IMR-90 (cell line): ENCODE measurements at regions not wholly inside any gene's neighbourhood (a gene's known extent, or its start where the extent isn't known, plus 50 kb on each side); places are given as distances from the start of the nearest gene placed in this dataset.

Experiments used
- ATAC-seq: fragments of 200-7000 bp; cut with Tn5 transposase; 2 replicates; pipeline ENCODE4 v1.9.1; 2020; ENCODE audit warnings: low read depth, mild to moderate bottlenecking, moderate library complexity
- BruUV-seq: library from RNA; stranded (reverse); fragments of 400-500 nt; replicated peaks from 2 replicates; lab custom pipeline; 2021; lab: Mats Ljungman, UMichigan
- CTCF ChIA-PET: fragments of 300-600 bp; formaldehyde crosslinking; extraction: SDS; loops from one replicate; lab custom pipeline; 2021; ENCODE audit warnings: antibody characterized with exemption; lab: Yijun Ruan, JAX
- POLR2A ChIA-PET: fragments of 300-600 bp; sonication (Branson Sonifier 250); formaldehyde crosslinking; loops from one replicate; lab custom pipeline; 2022; ENCODE audit warnings: antibody characterized with exemption; ENCODE audit not compliant: unreplicated experiment; lab: Charles Lee
- DNase-seq: peaks from one replicate; pipeline ENCODE4 v3.0.0; 2013
- H2AFZ ChIP-seq: replicated peaks from 2 replicates; pipeline ENCODE3; 2013; ENCODE audit warnings: low read length, mild to moderate bottlenecking; ENCODE audit not compliant: poor library complexity
- H2AK5ac ChIP-seq: 2 replicates; pipeline ENCODE4 v1.6.1; 2013; ENCODE audit warnings: low read depth, low read length, inconsistent platforms
- H2AK9ac ChIP-seq: replicated peaks from 2 replicates; pipeline ENCODE3; 2013; ENCODE audit warnings: mild to moderate bottlenecking, low read depth, low read length, moderate library complexity; ENCODE audit not compliant: poor library complexity
- H2BK120ac ChIP-seq: 2 replicates; pipeline ENCODE4 v1.6.1; 2013; ENCODE audit warnings: low read depth, low read length, inconsistent platforms
- H2BK15ac ChIP-seq: 3 replicates; pipeline ENCODE4 v1.6.1; 2013; ENCODE audit warnings: low read depth, low read length, inconsistent platforms
- H2BK20ac ChIP-seq: 2 replicates; pipeline ENCODE4 v1.6.1; 2013; ENCODE audit warnings: low read depth, mild to moderate bottlenecking, inconsistent platforms, low read length, moderate library complexity
- H2BK5ac ChIP-seq: 2 replicates; pipeline ENCODE4 v1.6.1; 2013; ENCODE audit warnings: mild to moderate bottlenecking, low read depth, low read length, inconsistent platforms; ENCODE audit not compliant: poor library complexity, severe bottlenecking
- H3K14ac ChIP-seq: replicated peaks from 2 replicates; pipeline ENCODE4 v1.6.1; 2013; ENCODE audit warnings: low read depth, low read length, inconsistent platforms
- H3K18ac ChIP-seq: 2 replicates; pipeline ENCODE4 v1.6.1; 2013; ENCODE audit warnings: low read depth, low read length, control low read depth
- H3K23ac ChIP-seq: 2 replicates; pipeline ENCODE4 v1.6.1; 2013; ENCODE audit warnings: low read depth, low read length, inconsistent platforms
- H3K27ac ChIP-seq: 2 replicates; pipeline ENCODE4 v1.5.1; 2013; ENCODE audit warnings: mild to moderate bottlenecking, control low read depth, low read length; ENCODE audit not compliant: insufficient read depth
- H3K27me3 ChIP-seq: 2 replicates; pipeline ENCODE4 v1.6.1; 2013; ENCODE audit warnings: low read length; ENCODE audit not compliant: control insufficient read depth, insufficient read depth
- H3K36me3 ChIP-seq: 2 replicates; pipeline ENCODE4 v1.6.1; 2013; ENCODE audit warnings: low read length, mixed read lengths; ENCODE audit not compliant: control insufficient read depth, insufficient read depth
- H3K4ac ChIP-seq: 2 replicates; pipeline ENCODE4 v1.6.1; 2013; ENCODE audit warnings: low read depth, low read length, inconsistent platforms
- H3K4me1 ChIP-seq: 2 replicates; pipeline ENCODE4 v1.6.1; 2013; ENCODE audit warnings: low read length, mixed read lengths; ENCODE audit not compliant: control insufficient read depth, insufficient read depth
- H3K4me2 ChIP-seq: 2 replicates; pipeline ENCODE4 v1.6.1; 2013; ENCODE audit warnings: low read depth, mild to moderate bottlenecking, control low read depth, low read length, moderate library complexity
- H3K4me3 ChIP-seq: 2 replicates; pipeline ENCODE4 v1.5.1; 2013; ENCODE audit warnings: low read depth, mild to moderate bottlenecking, control low read depth, low read length, moderate library complexity; ENCODE audit not compliant: insufficient read depth
- H3K56ac ChIP-seq: 2 replicates; pipeline ENCODE4 v1.6.1; 2013; ENCODE audit warnings: low read length, inconsistent platforms; ENCODE audit not compliant: insufficient read depth; ENCODE audit errors: extremely low read depth
- H3K79me1 ChIP-seq, 2 experiments: 2 replicates each; pipeline ENCODE4 v1.6.1; 2013; ENCODE audit warnings: low read length in 2 of 2, inconsistent platforms in 1 of 2, low read depth in 1 of 2
- H3K9ac ChIP-seq: 2 replicates; pipeline ENCODE4 v1.6.1; 2013; ENCODE audit warnings: low read depth, low read length, control low read depth
- H3K9me1 ChIP-seq: 2 replicates; pipeline ENCODE4 v1.6.1; 2013; ENCODE audit warnings: low read length, inconsistent platforms; ENCODE audit not compliant: insufficient read depth
- H3K9me3 ChIP-seq: 2 replicates; pipeline ENCODE4 v1.6.1; 2013; ENCODE audit warnings: low read length; ENCODE audit not compliant: control insufficient read depth, insufficient read depth
- H4K20me1 ChIP-seq: 2 replicates; pipeline ENCODE4 v1.6.1; 2013; ENCODE audit warnings: low read length, inconsistent platforms; ENCODE audit not compliant: insufficient read depth
- H4K5ac ChIP-seq: 2 replicates; pipeline ENCODE4 v1.6.1; 2013; ENCODE audit warnings: mild to moderate bottlenecking, low read depth, low read length, control low read depth
- H4K8ac ChIP-seq, 2 experiments: 2 replicates each; pipeline ENCODE4 v1.6.1; 2013; ENCODE audit warnings: low read depth in 2 of 2, low read length in 2 of 2, control low read depth in 1 of 2, inconsistent platforms in 1 of 2
- H4K91ac ChIP-seq: 2 replicates; pipeline ENCODE4 v1.6.1; 2013; ENCODE audit warnings: low read depth, low read length, inconsistent platforms; ENCODE audit not compliant: insufficient read depth
- FOS ChIP-seq: fragments of 150-350 bp; IDR thresholded peaks from 2 replicates; pipeline ENCODE4 v1.6.1; 2016; ENCODE audit warnings: low read depth, low read length
- MAFK ChIP-seq: IDR thresholded peaks from 2 replicates; pipeline ENCODE4 v1.6.1; 2012; ENCODE audit warnings: low read depth, low read length, improper control_type of control experiment
- MAZ ChIP-seq: IDR thresholded peaks from 2 replicates; pipeline ENCODE4 v1.6.1; 2012; ENCODE audit warnings: low read depth, mild to moderate bottlenecking, low read length, improper control_type of control experiment, moderate library complexity, borderline replicate concordance
- NFE2L2 ChIP-seq: fragments of 150-350 bp; IDR thresholded peaks from 2 replicates; pipeline ENCODE4 v1.6.1; 2016; ENCODE audit warnings: low read depth, mild to moderate bottlenecking, low read length
- RCOR1 ChIP-seq: IDR thresholded peaks from 2 replicates; pipeline ENCODE4 v1.6.1; 2012; ENCODE audit warnings: mild to moderate bottlenecking, low read length, improper control_type of control experiment; ENCODE audit not compliant: insufficient replicate concordance
- RFX5 ChIP-seq: IDR thresholded peaks from 2 replicates; pipeline ENCODE4 v1.8.0; 2012; ENCODE audit warnings: low read depth, mild to moderate bottlenecking, low read length, moderate library complexity
- SMC3 ChIP-seq: fragments of 150-350 bp; IDR thresholded peaks from 2 replicates; pipeline ENCODE4 v1.6.1; 2016; ENCODE audit warnings: low read depth, mild to moderate bottlenecking, antibody characterized with exemption, low read length, moderate library complexity
- WGBS, 2 experiments: methylation state at CpG; one replicate each; pipeline versions ENCODE4 v1.1.5 to v1.1.7; 2013; ENCODE audit warnings: missing lambda C conversion rate in 2 of 2; ENCODE audit not compliant: insufficient read length in 1 of 2; ENCODE audit errors: extremely low coverage in 2 of 2; 5-methylcytosine and 5-hydroxymethylcytosine counted together
- dilution Hi-C: fragments of 300-500 bp; cut with HindIII; formaldehyde crosslinking; loops from one replicate; pipeline ENCODE4 v1.14.3; 2018; ENCODE audit warnings: low sequenced_read_pairs; ENCODE audit not compliant: unreplicated experiment
- in situ Hi-C: fragments of 300-500 bp; cut with MboI; formaldehyde crosslinking; loops from 3 replicates; pipeline ENCODE4 v1.14.3; 2019; ENCODE audit warnings: low sequenced_read_pairs, inconsistent platforms, mixed read lengths
- intact Hi-C: fragments of 100-400 bp; cut with micrococcal nuclease; formaldehyde crosslinking; loops from 2 replicates; pipeline ENCODE4 v1.10.0; 2022
- TF ChIP-seq, protein P1 (sequence below): fragments of 150-350 bp; IDR thresholded peaks from 2 replicates; pipeline ENCODE4 v1.6.1; 2016; ENCODE audit warnings: low read depth, mild to moderate bottlenecking, low read length, moderate library complexity, borderline replicate concordance
- TF ChIP-seq, protein P2 (sequence below): conservative IDR thresholded peaks from 2 replicates; pipeline ENCODE4 v1.5.1; 2012; ENCODE audit warnings: mild to moderate bottlenecking, low read depth, low read length, improper control_type of control experiment
- TF ChIP-seq, protein P3 (sequence below): fragments of 150-350 bp; IDR thresholded peaks from 2 replicates; pipeline ENCODE4 v1.6.1; 2017; ENCODE audit warnings: mild to moderate bottlenecking, antibody characterized with exemption, low read length, low read depth

DNA sequence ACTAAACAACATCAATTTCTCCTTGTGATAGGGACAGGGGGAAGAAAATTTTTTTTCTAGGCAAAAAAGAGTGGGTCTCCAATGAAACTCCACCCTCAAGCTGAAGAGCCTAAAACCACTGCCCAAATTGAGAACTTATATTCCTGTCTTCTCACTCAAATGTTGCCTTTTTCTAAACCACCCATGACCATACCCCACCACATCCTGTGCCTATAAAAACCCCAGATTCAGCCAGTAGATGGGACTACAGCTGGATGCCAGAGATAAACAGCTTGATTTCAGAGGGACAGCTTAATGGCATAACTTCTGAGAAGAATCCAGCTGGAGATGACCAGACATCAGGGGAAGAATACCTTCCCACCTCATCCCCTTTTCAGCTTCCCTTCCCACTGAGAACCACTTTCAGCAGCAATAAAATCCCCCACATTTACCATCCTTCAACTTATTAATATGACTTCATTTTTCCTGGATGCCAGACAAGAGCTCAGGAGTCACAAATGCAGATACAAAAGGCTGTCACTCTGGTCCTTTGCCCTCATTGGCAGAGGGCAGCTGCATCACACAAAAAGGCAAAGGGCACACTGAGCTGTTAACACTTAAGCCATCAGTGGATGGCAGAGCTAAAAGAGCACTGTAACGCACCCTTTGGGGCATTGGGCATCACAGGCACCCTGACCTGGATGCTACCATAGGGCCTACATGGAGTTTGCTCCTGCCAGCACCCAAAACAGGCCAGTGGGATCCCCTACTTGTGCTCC is 972.5 kb upstream of the CTNND2 start:
- ChIA-PET POLR2A (no interaction called here), CTCF (interaction anchor here (1.0 kb wide), 1 partner anchor 8 kb away, joined by 4 read pairs; no protein-coding TSS in a partner anchor)
- Histone ChIP-seq H3K9me3 (peaks cover 8% of the 10 kb centered on the region; the same call in 1 of the 2 replicates), H3K18ac (no peak overlapping the region), H3K9ac (no peak overlapping the region), H4K5ac (no peak overlapping the region), H3K27ac (no peak overlapping the region), H2AFZ (no peak overlapping the region), H2BK15ac (no peak overlapping the region), H2AK9ac (no peak overlapping the region), H3K9me1 (no peaks in the 10 kb centered on the region), H3K79me1 (no peaks in the 10 kb centered on the region), H3K36me3 (no peaks in the 10 kb centered on the region), H3K56ac (no peak overlapping the region), H3K27me3 (no peaks in the 10 kb centered on the region), H4K91ac (no peak overlapping the region), H4K20me1 (no peaks in the 10 kb centered on the region), H3K23ac (no peak overlapping the region), H3K4me1 (no peaks in the 10 kb centered on the region), H3K4me2 (no peak overlapping the region), H2BK5ac (no peak overlapping the region), H3K14ac (no peak overlapping the region), H4K8ac (no peak overlapping the region), H3K4ac (no peak overlapping the region), H2AK5ac (no peak overlapping the region), H3K4me3 (no peak overlapping the region), H2BK20ac (no peak overlapping the region), H2BK120ac (no peak overlapping the region)
- TF ChIP-seq MAZ (no peak), RFX5 (no peak), SMC3 (no peak), MAFK (no peak), RCOR1 (no peak), NFE2L2 (no peak), FOS (no peak)
- TF ChIP-seq, protein P1, sequence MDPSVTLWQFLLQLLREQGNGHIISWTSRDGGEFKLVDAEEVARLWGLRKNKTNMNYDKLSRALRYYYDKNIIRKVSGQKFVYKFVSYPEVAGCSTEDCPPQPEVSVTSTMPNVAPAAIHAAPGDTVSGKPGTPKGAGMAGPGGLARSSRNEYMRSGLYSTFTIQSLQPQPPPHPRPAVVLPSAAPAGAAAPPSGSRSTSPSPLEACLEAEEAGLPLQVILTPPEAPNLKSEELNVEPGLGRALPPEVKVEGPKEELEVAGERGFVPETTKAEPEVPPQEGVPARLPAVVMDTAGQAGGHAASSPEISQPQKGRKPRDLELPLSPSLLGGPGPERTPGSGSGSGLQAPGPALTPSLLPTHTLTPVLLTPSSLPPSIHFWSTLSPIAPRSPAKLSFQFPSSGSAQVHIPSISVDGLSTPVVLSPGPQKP = no peak
- TF ChIP-seq, protein P2, sequence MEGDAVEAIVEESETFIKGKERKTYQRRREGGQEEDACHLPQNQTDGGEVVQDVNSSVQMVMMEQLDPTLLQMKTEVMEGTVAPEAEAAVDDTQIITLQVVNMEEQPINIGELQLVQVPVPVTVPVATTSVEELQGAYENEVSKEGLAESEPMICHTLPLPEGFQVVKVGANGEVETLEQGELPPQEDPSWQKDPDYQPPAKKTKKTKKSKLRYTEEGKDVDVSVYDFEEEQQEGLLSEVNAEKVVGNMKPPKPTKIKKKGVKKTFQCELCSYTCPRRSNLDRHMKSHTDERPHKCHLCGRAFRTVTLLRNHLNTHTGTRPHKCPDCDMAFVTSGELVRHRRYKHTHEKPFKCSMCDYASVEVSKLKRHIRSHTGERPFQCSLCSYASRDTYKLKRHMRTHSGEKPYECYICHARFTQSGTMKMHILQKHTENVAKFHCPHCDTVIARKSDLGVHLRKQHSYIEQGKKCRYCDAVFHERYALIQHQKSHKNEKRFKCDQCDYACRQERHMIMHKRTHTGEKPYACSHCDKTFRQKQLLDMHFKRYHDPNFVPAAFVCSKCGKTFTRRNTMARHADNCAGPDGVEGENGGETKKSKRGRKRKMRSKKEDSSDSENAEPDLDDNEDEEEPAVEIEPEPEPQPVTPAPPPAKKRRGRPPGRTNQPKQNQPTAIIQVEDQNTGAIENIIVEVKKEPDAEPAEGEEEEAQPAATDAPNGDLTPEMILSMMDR = no peak
- TF ChIP-seq, protein P3, sequence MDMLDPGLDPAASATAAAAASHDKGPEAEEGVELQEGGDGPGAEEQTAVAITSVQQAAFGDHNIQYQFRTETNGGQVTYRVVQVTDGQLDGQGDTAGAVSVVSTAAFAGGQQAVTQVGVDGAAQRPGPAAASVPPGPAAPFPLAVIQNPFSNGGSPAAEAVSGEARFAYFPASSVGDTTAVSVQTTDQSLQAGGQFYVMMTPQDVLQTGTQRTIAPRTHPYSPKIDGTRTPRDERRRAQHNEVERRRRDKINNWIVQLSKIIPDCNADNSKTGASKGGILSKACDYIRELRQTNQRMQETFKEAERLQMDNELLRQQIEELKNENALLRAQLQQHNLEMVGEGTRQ = no peak
- in situ Hi-C loops (no loop called here), dilution Hi-C loops (no loop called here), intact Hi-C loops (no loop called here)
- DNase-seq (no peak), ATAC-seq (no peak)
- no TSS peak for BruUV-seq
- 25% methylated on average over 1 of the region's 1 CpG; no CpG with 5 or more reads in 1 of the 2 experiments for WGBS, 2 experiments
